OCI-LY7 (cell line): ENCODE measurements at regions not wholly inside any gene's neighbourhood (a gene's known extent, or its start where the extent isn't known, plus 50 kb on each side); places are given as distances from the start of the nearest gene placed in this dataset.

Source experiments
- BruUV-seq: library from RNA; stranded (reverse); fragments of 400-500 nt; replicated peaks from 2 replicates; lab custom pipeline; 2021; lab: Mats Ljungman, UMichigan
- CTCF ChIA-PET: fragments of 300-600 bp; sonication (Branson Sonifier 250); formaldehyde crosslinking; loops from one replicate; lab custom pipeline; 2022; ENCODE audit warnings: antibody characterized with exemption; ENCODE audit not compliant: unreplicated experiment; lab: Charles Lee
- POLR2A ChIA-PET: fragments of 300-600 bp; sonication (Branson Sonifier 250); formaldehyde crosslinking; loops from one replicate; lab custom pipeline; 2022; ENCODE audit warnings: antibody characterized with exemption; lab: Charles Lee
- DNase-seq: peaks from one replicate; pipeline ENCODE4 v3.0.0-alpha.2; 2015; ENCODE audit warnings: low spot score
- H2AFZ ChIP-seq: fragments of 200-600 bp; sonication (generic), shearing (Covaris generic); 2 replicates; pipeline ENCODE4 v1.6.1; 2014; ENCODE audit warnings: mild to moderate bottlenecking, antibody characterized with exemption, low read length, moderate library complexity
- H3K27ac ChIP-seq: fragments of 200-600 bp; sonication (generic); 2 replicates; pipeline ENCODE4 v1.5.1; 2014; ENCODE audit warnings: mixed run types, low read depth, mild to moderate bottlenecking, moderate library complexity, low read length, inconsistent platforms; ENCODE audit not compliant: poor library complexity, severe bottlenecking
- H3K36me3 ChIP-seq: fragments of 200-600 bp; sonication (generic); 2 replicates; pipeline ENCODE4 v1.6.1; 2014; ENCODE audit warnings: mild to moderate bottlenecking, antibody characterized with exemption, low read length, moderate library complexity, mixed read lengths; ENCODE audit not compliant: insufficient read depth
- H3K4me1 ChIP-seq: fragments of 200-600 bp; sonication (generic); 2 replicates; pipeline ENCODE4 v1.5.1; 2014; ENCODE audit warnings: mild to moderate bottlenecking, low read length; ENCODE audit not compliant: insufficient read depth, poor library complexity, severe bottlenecking
- H3K4me2 ChIP-seq: fragments of 200-600 bp; sonication (generic); 2 replicates; pipeline ENCODE4 v1.6.1; 2014; ENCODE audit warnings: mild to moderate bottlenecking, low read length
- H3K4me3 ChIP-seq: fragments of 200-600 bp; sonication (generic); 2 replicates; pipeline ENCODE4 v1.5.1; 2014; ENCODE audit warnings: mild to moderate bottlenecking, low read depth, low read length; ENCODE audit not compliant: poor library complexity, severe bottlenecking
- H3K79me2 ChIP-seq: fragments of 200-600 bp; sonication (generic); 2 replicates; pipeline ENCODE4 v1.6.1; 2016; ENCODE audit warnings: low read depth, mild to moderate bottlenecking, low read length, moderate library complexity, mixed read lengths; ENCODE audit not compliant: insufficient read depth
- H3K9me2 ChIP-seq: fragments of 200-600 bp; sonication (generic); 2 replicates; pipeline ENCODE4 v1.6.1; 2016; ENCODE audit warnings: mild to moderate bottlenecking, low read length, mixed read lengths; ENCODE audit not compliant: insufficient read depth
- H3K9me3 ChIP-seq: fragments of 200-600 bp; sonication (generic); 2 replicates; pipeline ENCODE4 v1.6.1; 2014; ENCODE audit warnings: mild to moderate bottlenecking, mixed run types, low read length, mixed read lengths
- H4K20me1 ChIP-seq: fragments of 200-600 bp; sonication (generic); 2 replicates; pipeline ENCODE4 v1.6.1; 2014; ENCODE audit warnings: mild to moderate bottlenecking, antibody characterized with exemption, low read length, moderate library complexity, mixed read lengths; ENCODE audit not compliant: insufficient read depth
- EZH2phosphoT487 ChIP-seq: fragments of 200-600 bp; sonication (generic); IDR thresholded peaks from 2 replicates; pipeline ENCODE4 v1.6.1; 2018; ENCODE audit warnings: low read depth, borderline replicate concordance, mild to moderate bottlenecking, mixed run types, antibody characterized with exemption, low read length, moderate library complexity, mixed read lengths
- intact Hi-C: fragments of 100-400 bp; cut with micrococcal nuclease; formaldehyde crosslinking; loops from one replicate; pipeline ENCODE4 v1.10.0; 2022; ENCODE audit not compliant: unreplicated experiment
- TF ChIP-seq, protein P1 (sequence below): fragments of 200-600 bp; sonication (generic); conservative IDR thresholded peaks from 2 replicates; pipeline ENCODE4 v1.5.1; 2014; ENCODE audit warnings: mild to moderate bottlenecking, antibody characterized with exemption, low read length, moderate library complexity, mixed read lengths

DNA sequence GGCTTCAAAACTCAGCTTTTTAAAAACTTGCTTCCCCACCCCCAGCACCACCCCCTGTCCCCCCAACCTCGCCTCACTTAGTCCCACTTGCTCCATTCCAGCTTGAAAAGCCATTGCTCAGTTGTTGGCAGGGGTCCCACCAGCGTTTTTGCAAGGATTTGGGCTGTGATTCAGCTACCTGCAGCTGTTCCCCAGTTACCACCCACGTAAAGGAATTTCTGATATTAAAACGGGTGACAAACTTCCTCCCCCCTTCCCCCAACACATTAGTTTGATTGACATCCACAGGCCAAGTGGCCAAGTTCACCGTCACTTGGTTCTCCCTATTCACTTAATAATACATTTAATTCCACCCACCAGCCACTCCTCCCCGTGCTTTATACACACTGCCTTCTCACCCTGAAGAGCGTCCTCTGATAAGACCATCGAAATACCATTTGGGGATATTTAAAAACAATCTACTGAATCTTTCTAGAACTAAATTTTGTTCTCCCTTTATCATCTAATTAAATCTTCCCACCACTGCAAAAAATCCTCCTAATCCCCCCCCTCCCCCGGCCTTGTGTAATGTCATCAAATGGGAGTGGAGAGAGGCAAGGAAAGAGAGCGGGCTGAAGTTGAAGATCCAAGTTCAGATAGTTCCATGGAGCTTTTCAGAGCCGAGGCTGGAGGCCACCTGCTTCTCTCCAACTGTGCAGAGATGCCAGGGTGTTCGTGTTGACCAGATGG lies 55.1 kb downstream of the SOX9 start:
- ChIA-PET POLR2A (interaction anchor here (0.6 to 0.7 kb wide), 5 partner anchors 15 to 1145 kb away, joined by 4 to 7 read pairs (median 4); no protein-coding TSS in a partner anchor), CTCF (no interaction called here)
- Histone ChIP-seq H3K9me3 (no peaks in the 10 kb centered on the region), H2AFZ (no peak overlapping the region), H3K4me2 (no peak overlapping the region), H3K9me2 (no peaks in the 10 kb centered on the region), H4K20me1 (no peaks in the 10 kb centered on the region), H3K4me3 (no peak overlapping the region), H3K4me1 (no peaks in the 10 kb centered on the region), H3K27ac (no peak overlapping the region), H3K79me2 (no peaks in the 10 kb centered on the region), H3K36me3 (no peaks in the 10 kb centered on the region)
- TF ChIP-seq EZH2phosphoT487 = no peak
- TF ChIP-seq, protein P1, sequence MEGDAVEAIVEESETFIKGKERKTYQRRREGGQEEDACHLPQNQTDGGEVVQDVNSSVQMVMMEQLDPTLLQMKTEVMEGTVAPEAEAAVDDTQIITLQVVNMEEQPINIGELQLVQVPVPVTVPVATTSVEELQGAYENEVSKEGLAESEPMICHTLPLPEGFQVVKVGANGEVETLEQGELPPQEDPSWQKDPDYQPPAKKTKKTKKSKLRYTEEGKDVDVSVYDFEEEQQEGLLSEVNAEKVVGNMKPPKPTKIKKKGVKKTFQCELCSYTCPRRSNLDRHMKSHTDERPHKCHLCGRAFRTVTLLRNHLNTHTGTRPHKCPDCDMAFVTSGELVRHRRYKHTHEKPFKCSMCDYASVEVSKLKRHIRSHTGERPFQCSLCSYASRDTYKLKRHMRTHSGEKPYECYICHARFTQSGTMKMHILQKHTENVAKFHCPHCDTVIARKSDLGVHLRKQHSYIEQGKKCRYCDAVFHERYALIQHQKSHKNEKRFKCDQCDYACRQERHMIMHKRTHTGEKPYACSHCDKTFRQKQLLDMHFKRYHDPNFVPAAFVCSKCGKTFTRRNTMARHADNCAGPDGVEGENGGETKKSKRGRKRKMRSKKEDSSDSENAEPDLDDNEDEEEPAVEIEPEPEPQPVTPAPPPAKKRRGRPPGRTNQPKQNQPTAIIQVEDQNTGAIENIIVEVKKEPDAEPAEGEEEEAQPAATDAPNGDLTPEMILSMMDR = no peak
- intact Hi-C loops = no loop called here
- no TSS peak for BruUV-seq
- DNase-seq = no peak

- Histone ChIP-seq H3K27ac (no peak overlapping the region), H3K9me2 (no peaks in the 10 kb centered on the region), H3K4me3 (no peak overlapping the region), H4K20me1 (no peaks in the 10 kb centered on the region), H3K4me2 (no peak overlapping the region), H2AFZ (no peak overlapping the region), H3K79me2 (no peaks in the 10 kb centered on the region), H3K36me3 (no peaks in the 10 kb centered on the region), H3K4me1 (no peaks in the 10 kb centered on the region), H3K9me3 (no peaks in the 10 kb centered on the region)
- no TSS peak for BruUV-seq
- ChIA-PET CTCF (no interaction called here), POLR2A (interaction anchor here (0.7 kb wide), 2 partner anchors 676 to 1145 kb away, joined by 4 to 7 read pairs; no protein-coding TSS in a partner anchor)
- TF ChIP-seq, protein P1 = no peak
- no peak for TF ChIP-seq EZH2phosphoT487
- intact Hi-C loops = no loop called here
- no peak for DNase-seq
Observed at GRCh38 chr17:72176516-72176851, 55.7 kb downstream of the SOX9 start.

DNA sequence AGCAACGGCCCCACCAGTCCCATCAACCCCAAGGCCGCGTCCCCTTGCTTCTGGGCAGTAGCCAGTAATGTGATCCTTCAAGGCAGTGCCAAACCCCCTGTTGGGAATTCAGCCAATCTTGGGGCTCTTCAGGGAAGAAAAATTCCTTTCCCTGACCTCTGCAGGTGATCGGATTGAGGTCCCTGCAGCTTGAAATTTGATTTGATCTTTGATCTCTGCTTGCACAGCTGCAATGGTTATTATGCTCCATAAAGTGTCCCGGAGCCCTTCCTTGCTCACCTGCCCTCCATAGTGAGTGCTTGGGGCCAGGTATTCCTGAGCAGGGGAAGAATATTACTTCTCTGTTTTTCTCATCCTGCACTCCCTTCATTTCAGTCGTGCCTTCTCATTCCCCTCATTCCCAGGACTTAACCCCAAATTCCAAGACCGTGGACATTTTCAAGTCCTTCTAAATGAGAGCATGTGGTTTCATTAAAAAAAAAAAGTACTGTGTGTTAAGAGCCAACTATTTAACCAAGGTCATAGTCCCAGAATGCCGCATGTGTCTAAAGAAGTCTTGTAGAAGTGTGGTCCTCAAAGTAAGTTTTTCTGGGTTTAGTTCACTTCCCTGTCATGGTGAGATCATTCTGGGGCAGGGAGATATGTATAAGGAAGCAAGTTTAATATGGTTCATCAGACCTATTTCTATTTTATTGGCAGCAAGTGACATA lies 56.3 kb downstream of the SOX9 start:
- BruUV-seq = no TSS peak
- H3K36me3 ChIP-seq = no peaks in the 10 kb centered on the region
- H3K9me2 ChIP-seq = no peaks in the 10 kb centered on the region
- no peak overlapping the region for H3K27ac ChIP-seq
- H3K4me1 ChIP-seq = no peaks in the 10 kb centered on the region
- ChIA-PET POLR2A (no interaction called here), CTCF (no interaction called here)
- no peak overlapping the region for H3K4me3 ChIP-seq
- no peaks in the 10 kb centered on the region for H4K20me1 ChIP-seq
- H2AFZ ChIP-seq = no peak overlapping the region
- TF ChIP-seq EZH2phosphoT487 = no peak
- TF ChIP-seq, protein P1 = no peak
- intact Hi-C loops = no loop called here
- no peaks in the 10 kb centered on the region for H3K79me2 ChIP-seq
- H3K9me3 ChIP-seq = no peaks in the 10 kb centered on the region
- DNase-seq = no peak
- H3K4me2 ChIP-seq = no peak overlapping the region
